ENCODE measurements at regions not wholly inside any gene's neighbourhood (a gene's known extent, or its start where the extent isn't known, plus 50 kb on each side); places are given as distances from the start of the nearest gene placed in this dataset.
"Not testable (repeated sequence)": the region's sequence is repeated elsewhere in the genome, so short reads cannot be mapped to it uniquely, and the experiment has no call there.

DNA sequence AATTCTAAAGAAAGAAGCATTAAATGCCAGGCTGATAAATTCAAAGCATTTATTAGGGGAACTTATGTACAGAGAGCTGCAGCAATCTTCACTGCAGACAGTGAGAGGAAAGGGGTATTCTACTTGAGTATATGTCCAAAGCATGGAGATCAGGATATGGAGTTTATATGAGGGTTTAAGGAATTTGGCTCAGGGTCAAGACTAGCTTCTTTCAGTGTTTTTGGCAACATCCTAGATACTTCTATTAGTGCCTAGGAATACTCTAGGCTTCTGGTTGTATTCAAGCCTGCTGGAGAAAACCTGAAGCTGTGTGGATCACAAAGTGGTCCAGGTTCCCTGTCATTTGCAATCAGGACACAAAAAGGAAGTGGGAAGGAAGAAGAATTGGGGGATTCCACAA is 194.6 kb downstream of the CETN3 start:
- no peaks in the 10 kb centered on the region for H3K4me1 ChIP-seq (ENCODE audit: control insufficient read depth, insufficient read depth, low read length)
- H3K36me3 ChIP-seq (ENCODE audit: control insufficient read depth, insufficient read depth, low read length) = no peaks in the 10 kb centered on the region
- no peak overlapping the region for H3K4me3 ChIP-seq (ENCODE audit: low read length)
- DNase-seq = no peak
- H3K27ac ChIP-seq (ENCODE audit: low read length) = no peak overlapping the region
- H3K27me3 ChIP-seq (ENCODE audit: control insufficient read depth, insufficient read depth, low read length) = no peaks in the 10 kb centered on the region
- peaks cover 3% of the 10 kb centered on the region for H3K9me3 ChIP-seq (ENCODE audit: control insufficient read depth, low read depth, low read length)

DNA sequence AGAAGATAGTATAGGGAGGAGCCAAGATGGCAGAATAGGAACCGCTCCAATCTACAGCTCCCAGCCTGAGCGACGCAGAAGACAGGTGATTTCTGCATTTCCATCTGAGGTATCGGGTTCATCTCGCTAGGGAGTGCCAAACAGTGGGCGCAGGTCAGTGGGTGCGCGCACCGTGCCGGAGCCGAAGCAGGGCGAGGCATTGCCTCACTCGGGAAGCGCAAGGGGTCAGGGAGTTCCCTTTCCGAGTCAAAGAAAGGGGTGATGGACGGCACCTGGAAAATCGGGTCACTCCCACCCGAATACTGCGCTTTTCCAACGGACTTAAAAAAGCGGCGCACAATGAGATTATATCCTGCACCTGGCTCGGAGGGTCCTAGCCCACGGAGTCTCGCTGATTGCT is 201.2 kb downstream of the CETN3 start:
- not testable (repeated sequence) for H3K27ac ChIP-seq (ENCODE audit: low read length); H3K4me1 ChIP-seq (ENCODE audit: control insufficient read depth, insufficient read depth, low read length); DNase-seq; H3K27me3 ChIP-seq (ENCODE audit: control insufficient read depth, insufficient read depth, low read length); H3K9me3 ChIP-seq (ENCODE audit: control insufficient read depth, low read depth, low read length); H3K36me3 ChIP-seq (ENCODE audit: control insufficient read depth, insufficient read depth, low read length); H3K4me3 ChIP-seq (ENCODE audit: low read length)
- no CpG with 5 or more reads among the region's 25 CpGs for WGBS (ENCODE audit: insufficient coverage, low lambda C conversion rate)

DNA sequence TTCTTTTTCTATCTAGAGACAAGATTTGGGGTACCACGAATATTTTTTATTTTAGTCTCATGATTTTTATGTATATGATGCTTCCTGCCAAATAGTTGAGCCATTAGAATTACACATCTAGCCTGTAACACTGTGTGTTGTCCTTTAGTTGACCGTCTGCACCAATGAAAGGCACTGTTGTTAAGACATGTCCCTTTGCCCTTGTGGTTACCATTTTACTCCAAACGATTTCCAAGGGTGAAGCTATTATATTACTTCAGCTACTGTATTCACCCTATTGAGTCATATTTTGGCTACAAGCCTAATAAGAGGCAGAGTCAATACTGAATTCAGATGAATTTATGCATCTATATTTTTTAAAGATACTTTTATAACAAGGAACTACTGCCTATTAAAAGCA is 207.6 kb downstream of the CETN3 start:
- no CpG with 5 or more reads among the region's 3 CpGs for WGBS (ENCODE audit: insufficient coverage, low lambda C conversion rate)
- Histone ChIP-seq H3K4me3 (ENCODE audit: low read length) (no peak overlapping the region), H3K27ac (ENCODE audit: low read length) (no peak overlapping the region), H3K4me1 (ENCODE audit: control insufficient read depth, insufficient read depth, low read length) (no peaks in the 10 kb centered on the region), H3K36me3 (ENCODE audit: control insufficient read depth, insufficient read depth, low read length) (no peaks in the 10 kb centered on the region), H3K9me3 (ENCODE audit: control insufficient read depth, low read depth, low read length) (no peaks in the 10 kb centered on the region), H3K27me3 (ENCODE audit: control insufficient read depth, insufficient read depth, low read length) (no peaks in the 10 kb centered on the region)
- no peak for DNase-seq

- no CpG with 5 or more reads among the region's 2 CpGs for WGBS (ENCODE audit: insufficient coverage, low lambda C conversion rate)
- Histone ChIP-seq H3K27ac (ENCODE audit: low read length) (no peak overlapping the region), H3K4me3 (ENCODE audit: low read length) (no peak overlapping the region), H3K4me1 (ENCODE audit: control insufficient read depth, insufficient read depth, low read length) (peaks cover 9% of the 10 kb centered on the region), H3K27me3 (ENCODE audit: control insufficient read depth, insufficient read depth, low read length) (no peaks in the 10 kb centered on the region), H3K36me3 (ENCODE audit: control insufficient read depth, insufficient read depth, low read length) (no peaks in the 10 kb centered on the region), H3K9me3 (ENCODE audit: control insufficient read depth, low read depth, low read length) (no peaks in the 10 kb centered on the region)
- no peak for DNase-seq
Observed at GRCh38 chr5:90193185-90193822, 216.3 kb downstream of the CETN3 start.

GRCh38 chr5:90191352-90192045 is 218.1 kb downstream of the CETN3 start:
- Histone ChIP-seq H3K27me3 (ENCODE audit: control insufficient read depth, insufficient read depth, low read length) (no peaks in the 10 kb centered on the region), H3K9me3 (ENCODE audit: control insufficient read depth, low read depth, low read length) (no peaks in the 10 kb centered on the region), H3K27ac (ENCODE audit: low read length) (no peak overlapping the region), H3K4me1 (ENCODE audit: control insufficient read depth, insufficient read depth, low read length) (peaks cover 9% of the 10 kb centered on the region), H3K4me3 (ENCODE audit: low read length) (no peak overlapping the region), H3K36me3 (ENCODE audit: control insufficient read depth, insufficient read depth, low read length) (no peaks in the 10 kb centered on the region)
- DNase-seq = peak; percentile 43 to 76
- no CpG with 5 or more reads among the region's 2 CpGs for WGBS (ENCODE audit: insufficient coverage, low lambda C conversion rate)

- H3K4me3 ChIP-seq (ENCODE audit: low read length) = no peak overlapping the region
- H3K9me3 ChIP-seq (ENCODE audit: control insufficient read depth, low read depth, low read length) = no peaks in the 10 kb centered on the region
- DNase-seq = no peak
- no peaks in the 10 kb centered on the region for H3K27me3 ChIP-seq (ENCODE audit: control insufficient read depth, insufficient read depth, low read length)
- no peaks in the 10 kb centered on the region for H3K4me1 ChIP-seq (ENCODE audit: control insufficient read depth, insufficient read depth, low read length)
- H3K27ac ChIP-seq (ENCODE audit: low read length) = no peak overlapping the region
- no peaks in the 10 kb centered on the region for H3K36me3 ChIP-seq (ENCODE audit: control insufficient read depth, insufficient read depth, low read length)
- WGBS (ENCODE audit: insufficient coverage, low lambda C conversion rate) = 100% methylated on average over 1 of the region's 2 CpGs
Observed at GRCh38 chr5:90185897-90186468, 223.6 kb downstream of the CETN3 start.

DNA sequence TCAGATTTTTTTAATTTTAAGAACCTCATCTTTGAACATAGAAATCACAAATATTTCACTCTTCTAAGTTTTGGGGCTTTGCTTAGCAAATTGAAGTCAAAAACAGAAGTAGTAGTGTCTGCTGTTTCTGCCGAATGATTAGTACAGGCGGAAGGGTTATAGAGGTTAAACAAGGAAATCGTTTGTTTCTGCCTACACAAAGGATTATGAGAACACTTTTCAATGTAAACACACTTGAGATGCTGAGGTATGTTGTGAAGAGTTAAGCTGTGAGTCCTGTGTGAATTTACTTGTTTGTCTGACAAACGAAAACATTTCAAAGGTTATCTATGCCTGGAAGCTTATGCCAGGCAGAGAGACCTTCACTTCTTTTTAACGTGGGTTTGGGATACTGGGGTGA is 224.8 kb downstream of the CETN3 start:
- no peak overlapping the region for H3K27ac ChIP-seq (ENCODE audit: low read length)
- no peaks in the 10 kb centered on the region for H3K4me1 ChIP-seq (ENCODE audit: control insufficient read depth, insufficient read depth, low read length)
- no peak for DNase-seq
- WGBS (ENCODE audit: insufficient coverage, low lambda C conversion rate) = 26% methylated on average over 3 of the region's 5 CpGs
- H3K36me3 ChIP-seq (ENCODE audit: control insufficient read depth, insufficient read depth, low read length) = no peaks in the 10 kb centered on the region
- H3K9me3 ChIP-seq (ENCODE audit: control insufficient read depth, low read depth, low read length) = no peaks in the 10 kb centered on the region
- no peak overlapping the region for H3K4me3 ChIP-seq (ENCODE audit: low read length)
- H3K27me3 ChIP-seq (ENCODE audit: control insufficient read depth, insufficient read depth, low read length) = no peaks in the 10 kb centered on the region

GRCh38 chr5:90182726-90183125 is 226.8 kb downstream of the CETN3 start:
- WGBS (ENCODE audit: insufficient coverage, low lambda C conversion rate) = 83% methylated on average over 1 of the region's 1 CpG
- no peak for DNase-seq
- H3K9me3 ChIP-seq (ENCODE audit: control insufficient read depth, low read depth, low read length) = no peaks in the 10 kb centered on the region
- no peak overlapping the region for H3K4me3 ChIP-seq (ENCODE audit: low read length)
- H3K36me3 ChIP-seq (ENCODE audit: control insufficient read depth, insufficient read depth, low read length) = no peaks in the 10 kb centered on the region
- H3K4me1 ChIP-seq (ENCODE audit: control insufficient read depth, insufficient read depth, low read length) = no peaks in the 10 kb centered on the region
- no peak overlapping the region for H3K27ac ChIP-seq (ENCODE audit: low read length)
- no peaks in the 10 kb centered on the region for H3K27me3 ChIP-seq (ENCODE audit: control insufficient read depth, insufficient read depth, low read length)

- Histone ChIP-seq H3K9me3 (ENCODE audit: control insufficient read depth, low read depth, low read length) (no peaks in the 10 kb centered on the region), H3K27me3 (ENCODE audit: control insufficient read depth, insufficient read depth, low read length) (no peaks in the 10 kb centered on the region), H3K27ac (ENCODE audit: low read length) (no peak overlapping the region), H3K4me1 (ENCODE audit: control insufficient read depth, insufficient read depth, low read length) (no peaks in the 10 kb centered on the region), H3K4me3 (ENCODE audit: low read length) (no peak overlapping the region), H3K36me3 (ENCODE audit: control insufficient read depth, insufficient read depth, low read length) (no peaks in the 10 kb centered on the region)
- DNase-seq = no peak
- no CpG with 5 or more reads among the region's 4 CpGs for WGBS (ENCODE audit: insufficient coverage, low lambda C conversion rate)
Observed at GRCh38 chr5:90174236-90174635, 235.3 kb downstream of the CETN3 start.

DNA sequence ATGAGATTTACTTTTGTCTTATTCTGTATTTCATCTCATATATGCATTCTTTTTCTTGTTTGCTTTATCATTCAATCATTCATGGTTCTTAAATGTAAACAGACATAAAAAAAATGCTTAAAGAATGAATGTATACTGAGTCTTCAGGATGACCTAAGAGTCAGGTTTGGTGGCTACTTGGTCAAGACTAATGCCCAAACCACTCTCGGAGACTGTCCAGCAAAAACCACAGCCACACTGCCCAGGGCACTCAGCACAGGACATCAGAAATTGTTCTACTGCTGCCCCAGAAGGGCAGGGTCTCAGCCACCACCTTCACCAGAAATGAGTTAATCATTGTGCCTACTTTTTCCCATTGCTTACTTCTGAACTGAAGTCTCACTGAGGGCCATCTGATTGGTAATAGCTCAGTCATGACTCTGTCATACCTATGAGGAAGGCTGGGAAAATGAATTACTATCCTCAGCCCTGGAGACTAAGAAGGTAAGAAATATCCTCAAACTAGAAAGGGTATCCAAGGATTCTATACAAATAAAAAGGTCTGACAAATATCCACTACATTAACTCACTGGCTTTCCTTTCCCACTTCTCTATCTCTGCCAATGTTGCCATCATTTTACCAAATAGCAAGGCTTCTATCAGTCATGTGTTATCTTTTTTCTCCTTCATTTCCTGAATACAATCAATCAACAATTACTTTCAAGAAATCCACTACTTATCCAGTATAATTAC is 236.1 kb downstream of the CETN3 start:
- no peaks in the 10 kb centered on the region for H3K4me1 ChIP-seq (ENCODE audit: control insufficient read depth, insufficient read depth, low read length)
- H3K9me3 ChIP-seq (ENCODE audit: control insufficient read depth, low read depth, low read length) = no peaks in the 10 kb centered on the region
- no peaks in the 10 kb centered on the region for H3K36me3 ChIP-seq (ENCODE audit: control insufficient read depth, insufficient read depth, low read length)
- no peak overlapping the region for H3K27ac ChIP-seq (ENCODE audit: low read length)
- WGBS (ENCODE audit: insufficient coverage, low lambda C conversion rate) = no CpG with 5 or more reads among the region's 1 CpG
- no peaks in the 10 kb centered on the region for H3K27me3 ChIP-seq (ENCODE audit: control insufficient read depth, insufficient read depth, low read length)
- no peak overlapping the region for H3K4me3 ChIP-seq (ENCODE audit: low read length)
- DNase-seq = no peak

All from large intestine (tissue), 3 donors.